ENCODE measurements at regions not wholly inside any gene's neighbourhood (a gene's known extent, or its start where the extent isn't known, plus 50 kb on each side); places are given as distances from the start of the nearest gene placed in this dataset.

- TF ChIP-seq EZH2 (IDR thresholded peaks at IDR 0.05; ENCODE audit: low read length, unreplicated experiment) (no peak), EZH2phosphoT487 (IDR thresholded peaks at IDR 0.05; ENCODE audit: borderline replicate concordance, low read length) (no peak)
- TF ChIP-seq, protein P1, sequence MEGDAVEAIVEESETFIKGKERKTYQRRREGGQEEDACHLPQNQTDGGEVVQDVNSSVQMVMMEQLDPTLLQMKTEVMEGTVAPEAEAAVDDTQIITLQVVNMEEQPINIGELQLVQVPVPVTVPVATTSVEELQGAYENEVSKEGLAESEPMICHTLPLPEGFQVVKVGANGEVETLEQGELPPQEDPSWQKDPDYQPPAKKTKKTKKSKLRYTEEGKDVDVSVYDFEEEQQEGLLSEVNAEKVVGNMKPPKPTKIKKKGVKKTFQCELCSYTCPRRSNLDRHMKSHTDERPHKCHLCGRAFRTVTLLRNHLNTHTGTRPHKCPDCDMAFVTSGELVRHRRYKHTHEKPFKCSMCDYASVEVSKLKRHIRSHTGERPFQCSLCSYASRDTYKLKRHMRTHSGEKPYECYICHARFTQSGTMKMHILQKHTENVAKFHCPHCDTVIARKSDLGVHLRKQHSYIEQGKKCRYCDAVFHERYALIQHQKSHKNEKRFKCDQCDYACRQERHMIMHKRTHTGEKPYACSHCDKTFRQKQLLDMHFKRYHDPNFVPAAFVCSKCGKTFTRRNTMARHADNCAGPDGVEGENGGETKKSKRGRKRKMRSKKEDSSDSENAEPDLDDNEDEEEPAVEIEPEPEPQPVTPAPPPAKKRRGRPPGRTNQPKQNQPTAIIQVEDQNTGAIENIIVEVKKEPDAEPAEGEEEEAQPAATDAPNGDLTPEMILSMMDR (conservative IDR thresholded peaks at IDR 0.05; ENCODE audit: low read depth, low read length), result no peak
Observed at GRCh38 chr2:120822933-120823332, 87.3 kb downstream of the GLI2 start.

Data from PC-3 (cell line).